NCI-H2196 treated with DMSO at 0.1 percent for 48 hours (cell line): ENCODE measurements at regions not wholly inside any gene's neighbourhood (a gene's known extent, or its start where the extent isn't known, plus 50 kb on each side); places are given as distances from the start of the nearest gene placed in this dataset.

ENCODE experiments used
- DNase-seq: peaks from one replicate; lab custom pipeline; 2025; ENCODE audit not compliant: unreplicated experiment; lab: John Stamatoyannopoulos, UW

- no peak for DNase-seq
These were observed 117.8 kb upstream of the NXT1 start for GRCh38 chr20:23232679-23233308.

- DNase-seq: no peak
These were observed 118.4 kb upstream of the NXT1 start for GRCh38 chr20:23232219-23232581.

GRCh38 chr20:23231561-23232218 lies 118.9 kb upstream of the NXT1 start:
- DNase-seq: no peak

- DNase-seq: no peak
These were observed 119.7 kb upstream of the NXT1 start for GRCh38 chr20:23230766-23231385.

GRCh38 chr20:23229989-23230388 lies 120.6 kb upstream of the NXT1 start:
- DNase-seq: no peak

- DNase-seq: no peak
These were observed 121.7 kb upstream of the NXT1 start for GRCh38 chr20:23228912-23229311.

- DNase-seq: no peak
These were observed 122.6 kb upstream of the NXT1 start for GRCh38 chr20:23227976-23228375.

- DNase-seq: no peak
These were observed 123.3 kb upstream of the NXT1 start for GRCh38 chr20:23227274-23227673.

- DNase-seq: no peak
These were observed 123.9 kb upstream of the NXT1 start for GRCh38 chr20:23226612-23227265.

GRCh38 chr20:23225407-23226060 lies 125.1 kb upstream of the NXT1 start:
- DNase-seq: no peak

GRCh38 chr20:23224806-23225205 lies 125.8 kb upstream of the NXT1 start:
- no peak for DNase-seq

- no peak for DNase-seq
These were observed 126.5 kb upstream of the NXT1 start for GRCh38 chr20:23223908-23224580.

- no peak for DNase-seq
These were observed 127.9 kb upstream of the NXT1 start for GRCh38 chr20:23222531-23223200.

GRCh38 chr20:23217023-23217422 lies 130.9 kb upstream of the CD93 start:
- no peak for DNase-seq

GRCh38 chr20:23215344-23215995 lies 129.3 kb upstream of the CD93 start:
- no peak for DNase-seq

- DNase-seq: no peak
These were observed 128.8 kb upstream of the CD93 start for GRCh38 chr20:23214903-23215302.

GRCh38 chr20:23212464-23212995 lies 126.4 kb upstream of the CD93 start:
- DNase-seq: no peak

GRCh38 chr20:23212011-23212410 lies 125.9 kb upstream of the CD93 start:
- no peak for DNase-seq

GRCh38 chr20:23211164-23211563 lies 125.0 kb upstream of the CD93 start:
- DNase-seq: no peak
